GM21367 (cell line): ENCODE measurements at regions not wholly inside any gene's neighbourhood (a gene's known extent, or its start where the extent isn't known, plus 50 kb on each side); places are given as distances from the start of the nearest gene placed in this dataset.
"Not testable (repeated sequence)": the region's sequence is repeated elsewhere in the genome, so short reads cannot be mapped to it uniquely, and the experiment has no call there.

Source experiments
- ATAC-seq: cut with Tn5 transposase; IDR thresholded peaks from one replicate; pipeline ENCODE4 v1.9.1; 2021; ENCODE audit not compliant: unreplicated experiment

DNA sequence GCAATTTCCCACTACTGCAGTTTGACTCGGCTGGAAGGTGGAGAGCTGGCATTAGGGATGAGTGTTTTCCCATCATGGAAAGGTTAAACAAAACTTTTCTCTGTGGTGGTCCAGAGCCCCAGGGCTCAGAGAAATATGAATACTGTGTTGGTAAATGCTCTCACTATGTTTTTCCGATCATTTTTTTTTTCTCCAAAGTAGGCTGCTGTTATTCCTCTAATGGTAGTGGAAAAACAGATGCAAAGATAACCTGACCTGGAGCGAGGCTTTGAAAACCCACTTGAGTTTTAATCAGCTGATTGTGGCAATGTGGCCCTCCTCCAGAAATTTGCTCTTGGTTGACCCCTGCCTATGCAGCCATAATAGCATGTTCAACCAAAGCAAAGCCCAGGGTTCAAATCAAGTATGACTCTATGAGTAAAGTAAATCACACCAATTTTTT is 320.8 kb upstream of the CTNNB1 start:
- no peak for ATAC-seq

DNA sequence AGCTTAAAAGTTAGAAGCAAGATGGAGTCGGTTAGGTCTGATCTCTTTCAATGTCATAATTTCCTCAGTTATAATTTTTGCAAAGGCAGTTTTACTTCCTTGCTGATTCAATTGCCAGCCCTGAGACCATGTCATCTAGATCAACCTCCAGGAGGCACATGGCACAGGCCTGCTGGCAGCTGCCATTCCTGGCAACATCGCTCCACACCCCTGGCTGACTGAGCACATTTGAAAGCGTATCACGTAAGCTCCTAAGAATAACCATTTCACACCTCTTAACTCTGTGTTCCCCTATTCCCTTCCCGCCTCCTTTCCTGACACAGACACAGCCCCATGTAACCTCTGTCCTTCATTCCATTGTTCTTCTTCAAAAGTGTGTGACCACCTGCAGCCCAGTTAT is 313.9 kb upstream of the CTNNB1 start:
- no peak for ATAC-seq

GRCh38 chr3:40886660-40887425 is 312.5 kb upstream of the CTNNB1 start:
- no peak for ATAC-seq

DNA sequence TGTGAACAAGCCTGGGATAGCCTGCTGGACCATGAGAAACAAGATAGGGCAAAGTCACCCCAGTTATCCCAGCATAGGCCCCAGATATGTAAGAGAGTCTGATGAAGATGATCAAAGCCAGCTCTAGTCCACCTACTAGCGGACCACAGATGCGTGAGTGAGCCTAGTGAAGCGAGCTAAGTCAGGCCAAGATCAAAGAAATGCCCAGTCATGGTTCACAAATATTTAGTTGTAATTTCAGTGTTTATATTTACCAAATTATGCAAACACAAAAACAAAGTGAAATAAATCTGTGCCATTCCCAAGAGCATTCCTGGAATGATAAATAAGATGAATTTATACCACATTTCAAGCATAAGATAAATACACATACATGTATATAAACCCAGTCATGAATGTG is 308.1 kb upstream of the CTNNB1 start:
- no peak for ATAC-seq

DNA sequence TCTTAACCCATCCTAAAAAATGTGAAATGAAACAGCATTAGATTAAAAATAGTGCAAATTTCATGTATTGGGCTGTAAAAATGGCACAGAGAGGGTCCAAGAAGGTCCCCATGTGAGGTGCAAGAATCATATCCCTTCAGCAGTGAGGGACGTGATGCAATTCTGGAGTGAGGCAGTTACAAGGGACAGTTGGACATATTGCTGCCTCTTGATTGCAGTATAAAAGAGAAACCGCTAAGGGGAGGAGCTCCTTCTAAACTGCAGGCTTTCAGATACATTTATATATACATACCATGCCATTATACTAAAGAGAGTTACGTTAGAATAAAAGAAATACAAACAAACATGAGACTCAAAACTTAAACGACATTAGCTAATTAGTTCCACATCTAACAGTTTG is 304.2 kb upstream of the CTNNB1 start:
- ATAC-seq = no peak

DNA sequence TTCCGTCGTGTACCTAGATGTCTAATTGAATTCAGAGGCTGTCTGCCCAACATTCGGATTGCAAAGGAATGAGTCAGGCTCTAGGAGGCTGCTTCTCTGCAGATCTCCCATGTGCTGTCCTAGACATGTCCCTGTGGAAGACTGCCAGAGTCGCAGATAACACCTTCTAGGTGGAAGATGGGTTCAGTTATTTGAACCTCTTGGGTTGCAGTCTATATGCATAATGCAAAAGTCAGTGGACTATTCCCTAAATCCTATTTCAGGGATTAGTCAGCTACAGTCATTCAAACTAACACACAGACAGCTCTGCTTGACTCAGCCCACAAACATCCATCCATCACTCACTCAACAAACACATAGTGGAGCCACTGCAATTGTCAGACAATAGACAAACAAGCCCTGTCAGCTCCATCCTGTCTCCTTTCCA is 300.0 kb upstream of the CTNNB1 start:
- no peak for ATAC-seq

GRCh38 chr3:40901298-40901697 is 298.0 kb upstream of the CTNNB1 start:
- ATAC-seq = no peak

DNA sequence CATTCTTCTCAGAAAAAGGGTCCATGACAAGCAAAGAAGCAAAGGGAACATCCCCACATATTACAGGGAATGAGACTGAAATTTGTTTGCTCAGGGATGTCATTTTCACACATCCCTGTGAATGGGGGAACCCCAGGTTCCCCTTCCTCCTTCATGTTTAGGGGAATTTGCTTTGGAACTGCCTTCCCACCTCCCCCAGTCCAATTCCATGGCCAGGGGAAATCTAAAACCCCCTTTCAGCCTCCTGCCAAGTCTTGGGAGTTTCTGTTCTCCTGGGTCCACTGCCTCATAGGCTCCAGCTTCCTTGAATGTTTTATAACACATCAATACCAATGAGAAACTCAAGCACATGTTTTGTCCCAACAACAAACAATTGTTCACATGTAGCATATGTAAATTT is 297.5 kb upstream of the CTNNB1 start:
- no peak for ATAC-seq

DNA sequence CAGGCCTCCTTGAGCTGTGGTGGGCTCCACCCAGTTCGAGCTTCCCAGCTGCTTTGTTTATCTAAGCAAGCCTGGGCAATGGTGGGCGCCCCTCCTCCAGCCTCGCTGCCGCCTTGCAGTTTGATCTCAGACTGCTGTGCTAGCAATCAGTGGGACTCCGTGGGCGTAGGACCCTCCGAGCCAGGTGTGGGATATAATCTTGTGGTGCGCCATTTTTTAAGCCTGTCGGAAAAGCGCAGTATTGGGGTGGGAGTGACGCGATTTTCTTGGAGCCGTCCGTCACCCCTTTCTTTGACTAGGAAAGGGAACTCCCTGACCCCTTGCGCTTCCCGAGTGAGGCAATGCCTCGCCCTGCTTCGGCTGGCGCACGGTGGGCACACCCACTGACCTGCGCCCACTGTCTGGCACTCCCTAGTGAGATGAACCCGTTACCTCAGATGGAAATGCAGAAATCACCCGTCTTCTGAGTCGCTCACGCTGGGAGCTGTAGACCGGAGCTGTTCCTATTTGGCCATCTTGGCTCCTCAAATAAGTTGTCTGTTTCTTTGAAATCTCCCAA is 291.3 kb upstream of the CTNNB1 start:
- not testable (repeated sequence) for ATAC-seq

DNA sequence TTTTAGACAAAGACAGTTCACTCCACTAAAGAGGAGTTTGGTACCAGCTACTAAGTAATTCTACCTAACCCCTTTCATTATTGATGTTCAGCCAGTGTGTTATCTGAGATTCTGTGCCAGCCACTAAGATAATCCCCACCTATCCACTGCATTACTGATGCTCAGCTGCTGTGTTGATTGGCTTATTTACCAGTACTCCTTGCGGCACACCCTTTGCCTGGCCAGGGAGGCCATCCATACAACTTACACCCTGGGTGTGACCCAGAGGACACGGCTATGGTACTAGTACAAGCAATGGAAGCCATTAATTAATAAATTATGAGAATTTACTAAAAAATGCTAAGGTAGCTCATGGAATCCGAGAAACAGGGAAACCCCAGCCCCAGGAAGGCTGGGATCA is 290.7 kb upstream of the CTNNB1 start:
- no peak for ATAC-seq

GRCh38 chr3:40911264-40911663 is 288.0 kb upstream of the CTNNB1 start:
- ATAC-seq = no peak

GRCh38 chr3:40911928-40912327 is 287.4 kb upstream of the CTNNB1 start:
- ATAC-seq = no peak

GRCh38 chr3:40912461-40912860 is 286.8 kb upstream of the CTNNB1 start:
- ATAC-seq = no peak

DNA sequence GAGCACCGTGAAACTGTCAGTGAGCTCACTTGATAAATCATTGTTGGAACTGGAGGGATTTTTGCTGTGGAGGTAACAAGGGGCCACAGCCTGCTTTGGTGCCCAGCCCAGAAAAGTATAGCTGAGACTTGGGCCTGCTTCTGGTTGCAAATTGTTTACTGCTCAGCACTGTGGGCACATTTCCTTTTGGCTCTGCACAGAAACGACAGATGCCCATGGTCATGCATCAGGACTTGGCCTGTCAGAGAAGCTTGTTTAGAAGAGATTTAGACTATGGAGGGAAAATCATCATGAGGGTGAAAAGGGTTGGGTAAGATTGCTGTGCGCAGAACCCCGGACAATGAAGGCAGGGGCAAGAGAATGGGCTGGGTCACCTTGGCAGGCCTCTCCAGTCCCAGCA is 286.1 kb upstream of the CTNNB1 start:
- ATAC-seq = no peak

DNA sequence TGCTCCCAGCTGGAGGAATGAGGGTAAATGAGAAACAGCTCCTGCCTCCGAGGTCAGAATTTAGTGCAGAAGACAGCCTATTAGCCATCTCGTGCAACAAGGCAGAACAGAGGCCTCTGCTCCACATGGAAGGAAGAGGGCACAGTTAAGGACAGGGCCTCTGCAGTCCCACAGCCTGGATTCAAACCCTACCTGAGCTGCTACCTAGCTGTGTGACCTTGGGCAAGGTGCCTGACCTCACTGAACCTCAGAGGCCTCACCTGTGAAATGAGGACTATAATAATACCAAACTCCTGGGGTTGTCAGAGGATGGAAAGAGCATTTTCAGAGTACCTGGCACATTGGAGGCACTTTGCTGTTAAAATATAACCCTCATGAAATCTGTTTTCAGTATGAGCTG is 285.7 kb upstream of the CTNNB1 start:
- no peak for ATAC-seq

GRCh38 chr3:40914475-40914874 is 284.8 kb upstream of the CTNNB1 start:
- ATAC-seq = no peak

GRCh38 chr3:40915346-40915865 is 283.9 kb upstream of the CTNNB1 start:
- ATAC-seq = no peak

DNA sequence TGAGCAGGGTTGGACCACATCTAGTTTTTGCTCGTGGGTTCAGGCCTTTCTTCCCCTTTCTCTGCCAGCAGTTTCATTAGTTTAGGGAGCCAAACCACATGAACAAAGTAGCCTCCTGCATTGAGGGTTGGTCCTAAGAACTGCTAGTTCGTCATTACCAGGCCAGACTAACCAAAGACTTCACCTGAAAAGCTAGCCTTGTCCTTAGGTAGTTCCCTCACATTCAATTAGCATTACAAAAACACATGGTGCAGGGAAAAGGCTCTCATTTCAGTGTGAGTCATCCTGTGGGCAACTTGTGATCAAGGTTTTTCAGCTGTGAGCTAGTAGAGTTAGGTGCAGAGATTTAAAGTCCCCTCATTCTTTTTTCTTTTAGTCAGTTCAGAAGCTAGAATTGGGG is 279.3 kb upstream of the CTNNB1 start:
- ATAC-seq = no peak

- no peak for ATAC-seq
These were observed 278.1 kb upstream of the CTNNB1 start for GRCh38 chr3:40921251-40921650.

GRCh38 chr3:40923143-40923542 is 276.2 kb upstream of the CTNNB1 start:
- no peak for ATAC-seq

- ATAC-seq = no peak
These were observed 275.7 kb upstream of the CTNNB1 start for GRCh38 chr3:40923651-40924050.

DNA sequence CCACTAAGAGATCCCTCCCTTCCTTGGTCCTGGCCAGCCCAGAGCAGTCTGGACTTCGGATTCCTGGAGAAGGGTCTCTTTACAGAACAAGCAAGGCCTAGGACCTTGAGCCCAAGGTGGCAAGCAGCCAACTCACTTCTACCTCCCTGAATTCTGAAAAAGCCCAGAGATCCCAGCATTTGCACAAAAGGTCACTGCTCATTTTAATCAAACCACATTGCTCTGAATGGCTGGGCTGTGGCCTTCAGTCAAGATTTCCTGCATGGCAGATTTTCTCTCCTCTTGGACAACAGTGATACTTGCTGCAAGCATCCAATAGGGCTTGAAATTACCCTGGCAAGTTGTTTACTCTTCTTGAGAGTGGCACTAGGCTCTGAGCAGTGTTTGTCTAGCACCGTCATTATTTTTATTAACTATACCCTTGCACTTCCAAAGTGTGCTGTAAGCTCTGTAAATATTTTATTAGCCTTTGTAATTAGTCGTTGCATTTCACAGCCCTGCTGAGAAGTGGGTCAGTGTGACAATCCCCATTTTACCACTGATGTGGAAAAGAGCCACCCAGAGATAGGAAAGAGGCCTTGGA is 274.7 kb upstream of the CTNNB1 start:
- ATAC-seq = no peak
